Panc1 (cell line): ENCODE measurements at regions not wholly inside any gene's neighbourhood (a gene's known extent, or its start where the extent isn't known, plus 50 kb on each side); places are given as distances from the start of the nearest gene placed in this dataset.

ENCODE experiments used
- ATAC-seq: fragments of 200-7000 bp; cut with Tn5 transposase; 2 replicates; pipeline ENCODE4 v1.9.1; 2020; ENCODE audit warnings: mild to moderate bottlenecking, moderate library complexity
- BruUV-seq: library from RNA; stranded (reverse); fragments of 400-500 nt; replicated peaks from 2 replicates; lab custom pipeline; 2021; lab: Mats Ljungman, UMichigan
- CTCF ChIA-PET: fragments of 300-600 bp; sonication (Branson Sonifier 250); formaldehyde crosslinking; loops from one replicate; lab custom pipeline; 2022; ENCODE audit warnings: antibody characterized with exemption; lab: Charles Lee
- POLR2A ChIA-PET: fragments of 300-600 bp; sonication (Branson Sonifier 250); formaldehyde crosslinking; loops from one replicate; lab custom pipeline; 2022; ENCODE audit warnings: antibody characterized with exemption; lab: Charles Lee
- DNase-seq: peaks from one replicate; pipeline ENCODE4 v3.0.0-alpha.2; 2010; ENCODE audit warnings: low read depth, low spot score
- H3K27ac ChIP-seq: 2 replicates; pipeline ENCODE4 v1.5.1; 2011; ENCODE audit warnings: mild to moderate bottlenecking, low read length, inconsistent platforms
- H3K27me3 ChIP-seq: fragments of 200-500 bp; sonication (Bioruptor generic); 2 replicates; pipeline ENCODE4 v1.6.0; 2014; ENCODE audit warnings: low read length, inconsistent platforms; ENCODE audit not compliant: control insufficient read depth, insufficient read depth
- H3K36me3 ChIP-seq: fragments of 200-500 bp; sonication (Bioruptor generic); 2 replicates; pipeline ENCODE4 v1.5.1; 2014; ENCODE audit warnings: inconsistent platforms, mild to moderate bottlenecking, low read length, moderate library complexity; ENCODE audit not compliant: control insufficient read depth, insufficient read depth
- H3K4me1 ChIP-seq: 2 replicates; pipeline ENCODE4 v1.5.1; 2011; ENCODE audit warnings: inconsistent platforms, mild to moderate bottlenecking, low read length, moderate library complexity; ENCODE audit not compliant: control insufficient read depth, insufficient read depth
- H3K4me3 ChIP-seq, 2 experiments: 2 replicates each; pipeline ENCODE4 v1.5.1; 2011 to 2012; ENCODE audit warnings: low read depth in 2 of 2, low read length in 2 of 2, mild to moderate bottlenecking in 2 of 2, inconsistent platforms in 1 of 2, moderate library complexity in 1 of 2
- H3K9me3 ChIP-seq: fragments of 200-500 bp; sonication (Bioruptor generic); 2 replicates; pipeline ENCODE4 v1.5.1; 2014; ENCODE audit warnings: low read depth, mild to moderate bottlenecking, inconsistent platforms, low read length, moderate library complexity; ENCODE audit not compliant: control insufficient read depth, insufficient read depth
- POLR2AphosphoS5 ChIP-seq: IDR thresholded peaks from 2 replicates; pipeline ENCODE4 v1.6.1; 2012; ENCODE audit warnings: mild to moderate bottlenecking, low read depth, low read length, moderate library complexity
- SIN3A ChIP-seq: IDR thresholded peaks from 2 replicates; pipeline ENCODE4 v1.6.1; 2012; ENCODE audit warnings: low read depth, mild to moderate bottlenecking, low read length, moderate library complexity, borderline replicate concordance; ENCODE audit not compliant: insufficient read depth
- TCF7L2 ChIP-seq: IDR thresholded peaks from 2 replicates; pipeline ENCODE4 v1.6.1; 2011; ENCODE audit warnings: mild to moderate bottlenecking, low read depth, low read length, inconsistent platforms
- in situ Hi-C: cut with HindIII; loops from 2 replicates; pipeline ENCODE4 v1.10.0; 2016; ENCODE audit warnings: low sequenced_read_pairs, low pct_unique_long_range_greater_than_20kb
- intact Hi-C: fragments of 100-400 bp; cut with micrococcal nuclease; formaldehyde crosslinking; loops from one replicate; pipeline ENCODE4 v1.10.0; 2022; ENCODE audit not compliant: unreplicated experiment
- TF ChIP-seq, protein P1 (sequence below): fragments of 450-650 bp; IDR thresholded peaks from 2 replicates; pipeline ENCODE4 v1.5.1; 2017; ENCODE audit warnings: mild to moderate bottlenecking
- TF ChIP-seq, protein P2 (sequence below), 2 experiments: IDR thresholded peaks; 2 replicates each; pipeline ENCODE4 v1.6.1; 2011 to 2012; ENCODE audit warnings: low read depth in 2 of 2, control low read depth in 1 of 2, low read length in 1 of 2, mild to moderate bottlenecking in 1 of 2, moderate library complexity in 1 of 2; ENCODE audit not compliant: insufficient read depth in 1 of 2

DNA sequence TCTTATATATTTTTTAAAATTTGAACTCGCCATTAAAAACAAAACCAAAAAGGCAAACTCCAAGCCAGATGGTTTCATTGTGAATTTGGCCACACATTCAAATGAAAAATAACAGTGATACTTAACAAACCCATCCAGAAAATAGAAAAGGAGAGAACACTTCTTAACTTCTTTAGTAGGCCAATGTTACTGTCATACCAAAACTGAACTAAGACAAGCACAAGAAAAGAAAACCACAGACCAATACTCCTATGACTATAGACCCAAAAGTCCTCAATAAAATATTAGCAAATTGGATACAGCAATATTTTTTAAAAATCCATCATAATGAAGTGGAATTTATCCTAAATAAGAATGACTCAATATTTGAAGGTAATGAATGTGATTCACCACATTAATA lies 73.5 kb upstream of the ALDH1A3 start:
- no peak overlapping the region for H3K4me3 ChIP-seq
- no TSS peak for BruUV-seq
- intact Hi-C loops (no loop called here), in situ Hi-C loops (no loop called here)
- no peaks in the 10 kb centered on the region for H3K36me3 ChIP-seq
- TF ChIP-seq, protein P1, sequence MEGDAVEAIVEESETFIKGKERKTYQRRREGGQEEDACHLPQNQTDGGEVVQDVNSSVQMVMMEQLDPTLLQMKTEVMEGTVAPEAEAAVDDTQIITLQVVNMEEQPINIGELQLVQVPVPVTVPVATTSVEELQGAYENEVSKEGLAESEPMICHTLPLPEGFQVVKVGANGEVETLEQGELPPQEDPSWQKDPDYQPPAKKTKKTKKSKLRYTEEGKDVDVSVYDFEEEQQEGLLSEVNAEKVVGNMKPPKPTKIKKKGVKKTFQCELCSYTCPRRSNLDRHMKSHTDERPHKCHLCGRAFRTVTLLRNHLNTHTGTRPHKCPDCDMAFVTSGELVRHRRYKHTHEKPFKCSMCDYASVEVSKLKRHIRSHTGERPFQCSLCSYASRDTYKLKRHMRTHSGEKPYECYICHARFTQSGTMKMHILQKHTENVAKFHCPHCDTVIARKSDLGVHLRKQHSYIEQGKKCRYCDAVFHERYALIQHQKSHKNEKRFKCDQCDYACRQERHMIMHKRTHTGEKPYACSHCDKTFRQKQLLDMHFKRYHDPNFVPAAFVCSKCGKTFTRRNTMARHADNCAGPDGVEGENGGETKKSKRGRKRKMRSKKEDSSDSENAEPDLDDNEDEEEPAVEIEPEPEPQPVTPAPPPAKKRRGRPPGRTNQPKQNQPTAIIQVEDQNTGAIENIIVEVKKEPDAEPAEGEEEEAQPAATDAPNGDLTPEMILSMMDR: no peak
- no peak for TF ChIP-seq TCF7L2
- no peak for TF ChIP-seq SIN3A
- TF ChIP-seq POLR2AphosphoS5: no peak
- TF ChIP-seq, protein P2, sequence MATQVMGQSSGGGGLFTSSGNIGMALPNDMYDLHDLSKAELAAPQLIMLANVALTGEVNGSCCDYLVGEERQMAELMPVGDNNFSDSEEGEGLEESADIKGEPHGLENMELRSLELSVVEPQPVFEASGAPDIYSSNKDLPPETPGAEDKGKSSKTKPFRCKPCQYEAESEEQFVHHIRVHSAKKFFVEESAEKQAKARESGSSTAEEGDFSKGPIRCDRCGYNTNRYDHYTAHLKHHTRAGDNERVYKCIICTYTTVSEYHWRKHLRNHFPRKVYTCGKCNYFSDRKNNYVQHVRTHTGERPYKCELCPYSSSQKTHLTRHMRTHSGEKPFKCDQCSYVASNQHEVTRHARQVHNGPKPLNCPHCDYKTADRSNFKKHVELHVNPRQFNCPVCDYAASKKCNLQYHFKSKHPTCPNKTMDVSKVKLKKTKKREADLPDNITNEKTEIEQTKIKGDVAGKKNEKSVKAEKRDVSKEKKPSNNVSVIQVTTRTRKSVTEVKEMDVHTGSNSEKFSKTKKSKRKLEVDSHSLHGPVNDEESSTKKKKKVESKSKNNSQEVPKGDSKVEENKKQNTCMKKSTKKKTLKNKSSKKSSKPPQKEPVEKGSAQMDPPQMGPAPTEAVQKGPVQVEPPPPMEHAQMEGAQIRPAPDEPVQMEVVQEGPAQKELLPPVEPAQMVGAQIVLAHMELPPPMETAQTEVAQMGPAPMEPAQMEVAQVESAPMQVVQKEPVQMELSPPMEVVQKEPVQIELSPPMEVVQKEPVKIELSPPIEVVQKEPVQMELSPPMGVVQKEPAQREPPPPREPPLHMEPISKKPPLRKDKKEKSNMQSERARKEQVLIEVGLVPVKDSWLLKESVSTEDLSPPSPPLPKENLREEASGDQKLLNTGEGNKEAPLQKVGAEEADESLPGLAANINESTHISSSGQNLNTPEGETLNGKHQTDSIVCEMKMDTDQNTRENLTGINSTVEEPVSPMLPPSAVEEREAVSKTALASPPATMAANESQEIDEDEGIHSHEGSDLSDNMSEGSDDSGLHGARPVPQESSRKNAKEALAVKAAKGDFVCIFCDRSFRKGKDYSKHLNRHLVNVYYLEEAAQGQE (IDR thresholded peaks at IDR 0.05; ENCODE audit: insufficient read depth in 1 of 2, low read depth in 2 of 2, low read length in 1 of 2): no peak
- no peaks in the 10 kb centered on the region for H3K27me3 ChIP-seq
- ChIA-PET CTCF (no interaction called here), POLR2A (no interaction called here)
- H3K9me3 ChIP-seq: peaks cover 6% of the 10 kb centered on the region
- no peak for DNase-seq
- no peak overlapping the region for H3K27ac ChIP-seq
- H3K4me1 ChIP-seq: no peaks in the 10 kb centered on the region
- ATAC-seq: no peak

DNA sequence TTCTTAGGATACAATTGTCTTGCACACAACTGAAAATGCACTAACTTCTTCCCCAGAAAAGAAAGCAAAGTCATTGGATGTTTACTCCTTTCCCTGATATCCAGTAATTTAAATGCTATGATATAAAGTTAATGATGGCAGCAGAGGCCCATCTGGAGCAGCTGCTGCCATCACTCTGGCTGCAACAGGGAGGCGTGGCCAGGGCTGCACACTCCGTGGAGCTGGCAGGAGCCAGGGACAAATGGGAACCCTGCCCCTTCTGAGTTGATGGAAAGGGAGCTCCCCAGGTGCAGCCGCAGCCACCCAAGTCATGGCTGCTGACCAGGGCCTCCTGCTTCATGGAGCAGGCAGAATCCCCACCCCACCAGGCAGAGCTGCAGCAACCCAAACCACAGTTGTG lies 72.6 kb upstream of the ALDH1A3 start:
- Histone ChIP-seq H3K4me1 (no peaks in the 10 kb centered on the region), H3K36me3 (no peaks in the 10 kb centered on the region), H3K4me3 (no peak overlapping the region), H3K27ac (no peak overlapping the region), H3K9me3 (peaks cover 6% of the 10 kb centered on the region), H3K27me3 (no peaks in the 10 kb centered on the region)
- BruUV-seq: no TSS peak
- TF ChIP-seq POLR2AphosphoS5 (no peak), TCF7L2 (no peak), SIN3A (no peak)
- TF ChIP-seq, protein P1: no peak
- TF ChIP-seq, protein P2 (IDR thresholded peaks at IDR 0.05; ENCODE audit: insufficient read depth in 1 of 2, low read depth in 2 of 2, low read length in 1 of 2): no peak
- ATAC-seq (no peak; the same call in 1 of the 2 replicates), DNase-seq (no peak)
- intact Hi-C loops: no loop called here
- CTCF ChIA-PET: no interaction called here
- POLR2A ChIA-PET: no interaction called here
- in situ Hi-C loops: no loop called here
